ENCODE measurements at regions not wholly inside any gene's neighbourhood (a gene's known extent, or its start where the extent isn't known, plus 50 kb on each side); places are given as distances from the start of the nearest gene placed in this dataset.

DNA sequence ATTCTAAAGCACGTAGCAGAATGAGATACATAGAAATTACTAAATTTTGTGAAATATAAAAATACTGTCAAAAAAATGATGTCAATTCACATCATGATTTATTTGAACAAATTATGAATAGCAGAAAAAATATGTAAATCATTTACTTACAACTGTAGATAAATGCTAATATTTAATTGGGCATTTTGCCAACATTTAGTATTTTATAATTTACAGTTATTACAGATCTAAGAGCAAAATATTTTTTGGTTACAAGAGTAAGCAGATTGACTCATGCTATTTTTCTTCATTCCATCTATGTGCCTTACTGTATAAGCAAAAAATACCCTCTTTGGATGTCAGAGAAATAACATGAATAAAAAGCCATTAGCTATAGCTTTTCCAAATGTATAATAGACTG lies 282.3 kb upstream of the RGS18 start:
- Histone ChIP-seq H3K4me1 (no peaks in the 10 kb centered on the region), H3K36me3 (no peaks in the 10 kb centered on the region), H3K27me3 (no peaks in the 10 kb centered on the region), H3K4me3 (no peak overlapping the region), H3K9me3 (no peaks in the 10 kb centered on the region), H3K27ac (no peak overlapping the region)
- no peak for DNase-seq (ENCODE audit: low spot score)
- TF ChIP-seq, protein P1, sequence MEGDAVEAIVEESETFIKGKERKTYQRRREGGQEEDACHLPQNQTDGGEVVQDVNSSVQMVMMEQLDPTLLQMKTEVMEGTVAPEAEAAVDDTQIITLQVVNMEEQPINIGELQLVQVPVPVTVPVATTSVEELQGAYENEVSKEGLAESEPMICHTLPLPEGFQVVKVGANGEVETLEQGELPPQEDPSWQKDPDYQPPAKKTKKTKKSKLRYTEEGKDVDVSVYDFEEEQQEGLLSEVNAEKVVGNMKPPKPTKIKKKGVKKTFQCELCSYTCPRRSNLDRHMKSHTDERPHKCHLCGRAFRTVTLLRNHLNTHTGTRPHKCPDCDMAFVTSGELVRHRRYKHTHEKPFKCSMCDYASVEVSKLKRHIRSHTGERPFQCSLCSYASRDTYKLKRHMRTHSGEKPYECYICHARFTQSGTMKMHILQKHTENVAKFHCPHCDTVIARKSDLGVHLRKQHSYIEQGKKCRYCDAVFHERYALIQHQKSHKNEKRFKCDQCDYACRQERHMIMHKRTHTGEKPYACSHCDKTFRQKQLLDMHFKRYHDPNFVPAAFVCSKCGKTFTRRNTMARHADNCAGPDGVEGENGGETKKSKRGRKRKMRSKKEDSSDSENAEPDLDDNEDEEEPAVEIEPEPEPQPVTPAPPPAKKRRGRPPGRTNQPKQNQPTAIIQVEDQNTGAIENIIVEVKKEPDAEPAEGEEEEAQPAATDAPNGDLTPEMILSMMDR (IDR thresholded peaks at IDR 0.05), result no peak

DNA sequence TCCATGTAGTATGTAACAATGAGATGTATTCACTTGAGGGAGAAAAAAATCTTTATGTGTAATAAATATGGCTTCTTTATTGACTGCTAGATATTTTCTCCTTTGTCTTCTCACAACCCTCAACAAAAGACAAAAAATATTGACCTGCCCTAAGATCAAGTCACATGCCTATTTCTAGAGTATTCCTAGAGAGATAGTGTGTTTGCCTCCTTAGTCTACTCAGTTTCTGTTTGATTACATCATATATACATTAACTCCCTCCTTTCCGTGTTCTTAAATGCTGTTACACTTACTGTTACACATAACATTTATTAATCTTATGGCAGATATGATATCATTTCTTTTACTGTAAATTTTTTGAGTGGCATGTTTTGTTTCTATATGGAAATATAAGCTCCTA lies 281.6 kb upstream of the RGS18 start:
- H3K27me3 ChIP-seq, result no peaks in the 10 kb centered on the region
- H3K9me3 ChIP-seq, result no peaks in the 10 kb centered on the region
- no peak overlapping the region for H3K4me3 ChIP-seq

DNA sequence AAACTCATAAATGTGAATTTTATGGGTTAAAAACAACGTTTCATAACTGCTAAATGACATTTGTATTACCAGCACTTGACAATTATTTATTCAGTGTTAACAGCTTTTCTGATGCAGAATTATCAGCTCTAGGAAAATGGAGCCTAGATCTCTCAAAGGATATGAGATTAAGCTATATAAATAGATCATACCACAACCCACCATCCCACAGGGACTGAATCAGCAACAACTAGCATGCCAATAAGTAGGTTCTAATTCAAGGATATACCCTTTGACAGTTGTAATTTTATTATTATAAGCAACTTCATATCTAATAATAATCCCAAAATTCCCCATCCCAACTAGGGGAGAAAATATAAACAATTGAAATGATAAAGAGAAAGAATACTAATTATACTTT lies 275.4 kb upstream of the RGS18 start:
- DNase-seq (ENCODE audit: low spot score), result no peak
- H3K36me3 ChIP-seq, result no peaks in the 10 kb centered on the region
- no peak overlapping the region for H3K4me3 ChIP-seq
- H3K4me1 ChIP-seq, result no peaks in the 10 kb centered on the region
- TF ChIP-seq, protein P1 (IDR thresholded peaks at IDR 0.05), result no peak
- H3K27ac ChIP-seq, result no peak overlapping the region
- no peaks in the 10 kb centered on the region for H3K27me3 ChIP-seq
- no peaks in the 10 kb centered on the region for H3K9me3 ChIP-seq

More for the DNA sequence above, 281.6 kb upstream of the RGS18 start:
- Histone ChIP-seq H3K4me1 (no peaks in the 10 kb centered on the region), H3K27ac (no peak overlapping the region), H3K36me3 (no peaks in the 10 kb centered on the region)
- TF ChIP-seq, protein P1 (IDR thresholded peaks at IDR 0.05), result no peak
- DNase-seq (ENCODE audit: low spot score), result no peak

DNA sequence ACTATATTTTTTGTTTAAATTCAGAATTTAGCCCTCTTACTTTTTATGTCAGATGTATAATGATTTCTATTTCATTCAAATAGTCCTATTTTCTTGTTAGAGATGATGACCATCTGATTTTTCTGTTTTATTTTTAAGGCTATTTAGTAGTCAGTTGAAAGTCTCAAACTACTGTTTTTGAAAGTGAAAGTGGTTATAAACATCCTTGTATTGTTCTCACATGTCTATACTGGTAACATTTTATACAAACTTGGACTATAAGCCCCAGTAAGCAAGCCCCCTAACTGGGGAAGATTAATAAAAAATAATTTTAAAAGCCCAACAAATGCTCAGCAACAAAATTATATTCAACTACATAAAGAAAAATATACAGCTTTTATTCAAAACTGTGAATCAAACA lies 271.3 kb upstream of the RGS18 start:
- no peaks in the 10 kb centered on the region for H3K9me3 ChIP-seq
- no peaks in the 10 kb centered on the region for H3K27me3 ChIP-seq
- no peak for DNase-seq (ENCODE audit: low spot score)
- no peak overlapping the region for H3K4me3 ChIP-seq
- TF ChIP-seq, protein P1 (IDR thresholded peaks at IDR 0.05), result no peak
- no peaks in the 10 kb centered on the region for H3K36me3 ChIP-seq
- H3K4me1 ChIP-seq, result no peaks in the 10 kb centered on the region
- H3K27ac ChIP-seq, result no peak overlapping the region

DNA sequence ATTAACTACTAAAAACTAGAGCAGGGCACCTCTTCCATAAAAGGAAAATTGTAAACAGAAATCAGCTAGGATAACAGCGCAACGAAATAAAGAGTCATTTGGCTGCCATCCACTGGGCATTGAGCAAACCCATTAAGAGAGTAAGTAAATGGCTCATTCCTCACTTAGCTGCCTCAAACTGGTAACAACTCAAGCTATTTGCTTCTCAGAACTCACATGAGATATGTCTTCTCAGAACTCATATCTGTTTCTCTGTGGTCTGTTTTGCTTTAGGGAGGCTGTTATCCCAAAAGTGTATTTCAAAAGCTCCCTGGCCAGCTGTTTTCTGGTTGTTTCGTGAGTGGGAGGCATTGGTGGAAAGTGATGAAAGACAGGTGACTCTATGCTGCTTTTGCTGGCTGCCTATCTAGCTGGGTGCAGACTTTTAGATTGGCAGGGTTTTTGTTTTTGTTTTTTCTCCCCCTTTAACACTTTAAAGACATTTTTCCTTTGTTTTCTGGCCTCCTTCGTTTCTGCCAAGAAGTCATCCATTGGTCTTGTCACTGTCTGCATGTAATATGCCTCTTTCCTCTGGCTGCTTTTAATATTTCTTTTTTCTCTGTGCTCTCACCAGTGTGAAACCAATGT lies 269.2 kb upstream of the RGS18 start:
- Histone ChIP-seq H3K27ac (no peak overlapping the region), H3K36me3 (no peaks in the 10 kb centered on the region), H3K9me3 (no peaks in the 10 kb centered on the region), H3K4me3 (no peak overlapping the region), H3K27me3 (no peaks in the 10 kb centered on the region), H3K4me1 (no peaks in the 10 kb centered on the region)
- no peak for DNase-seq (ENCODE audit: low spot score)
- TF ChIP-seq, protein P1 (IDR thresholded peaks at IDR 0.05), result no peak

DNA sequence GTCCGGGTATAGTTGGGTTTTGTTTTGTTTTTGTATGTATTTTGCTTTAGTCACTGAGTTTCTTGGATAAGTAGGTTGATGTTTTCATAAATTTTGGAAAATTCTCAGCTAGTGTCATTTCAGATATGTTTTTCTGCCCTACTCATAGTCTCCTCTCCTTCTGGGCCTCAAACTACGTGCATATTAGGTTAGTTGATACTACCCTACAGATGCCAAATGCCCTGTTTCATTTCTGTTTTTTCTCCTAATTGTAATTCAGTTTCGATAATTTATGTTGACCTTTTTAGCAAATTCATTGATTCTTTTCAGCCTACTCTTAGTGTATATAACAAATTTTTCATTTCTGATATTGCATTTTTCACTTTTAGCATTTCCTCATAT lies 268.6 kb upstream of the RGS18 start:
- Histone ChIP-seq H3K9me3 (no peaks in the 10 kb centered on the region), H3K27ac (no peak overlapping the region), H3K4me1 (no peaks in the 10 kb centered on the region), H3K4me3 (no peak overlapping the region), H3K36me3 (no peaks in the 10 kb centered on the region), H3K27me3 (no peaks in the 10 kb centered on the region)
- no peak for DNase-seq (ENCODE audit: low spot score)
- TF ChIP-seq, protein P1 (IDR thresholded peaks at IDR 0.05), result no peak

Measured in right atrium auricular region (tissue), 2 donors.